ENCODE measurements at regions not wholly inside any gene's neighbourhood (a gene's known extent, or its start where the extent isn't known, plus 50 kb on each side); places are given as distances from the start of the nearest gene placed in this dataset.

DNA sequence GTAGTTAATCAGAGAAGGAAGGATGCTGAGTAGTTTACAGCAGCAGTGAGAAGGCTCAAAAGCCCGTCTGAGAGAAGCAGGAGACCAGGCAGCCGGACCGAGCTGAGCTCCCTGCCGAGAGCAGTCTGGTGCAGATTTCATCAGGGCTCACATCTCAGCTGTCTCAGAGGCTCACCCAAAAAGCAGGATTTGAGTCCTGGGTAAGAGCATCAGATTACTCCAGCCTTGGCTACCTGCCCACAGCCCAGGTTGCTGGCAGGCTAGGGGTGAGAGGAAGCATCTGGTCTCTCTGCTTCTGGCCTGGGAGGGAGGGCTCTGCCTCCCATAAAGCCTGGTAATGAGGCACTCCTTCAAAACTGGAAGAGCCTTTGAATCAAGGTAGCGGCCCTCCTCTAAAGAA lies 140.5 kb downstream of the ST6GAL2 start:
- TF ChIP-seq CTCF (IDR thresholded peaks at IDR 0.05) (no peak), POLR2A (IDR thresholded peaks at IDR 0.05) (no peak)
